ENCODE measurements at regions not wholly inside any gene's neighbourhood (a gene's known extent, or its start where the extent isn't known, plus 50 kb on each side); places are given as distances from the start of the nearest gene placed in this dataset.

GRCh38 chr2:136215449-136215848 is 97.5 kb upstream of the CXCR4 start:
- no peak for DNase-seq (ENCODE audit: low read depth)

- DNase-seq (ENCODE audit: low read depth), result no peak
Observed at GRCh38 chr2:136214307-136215200, 96.6 kb upstream of the CXCR4 start.

GRCh38 chr2:136213836-136214235 is 95.9 kb upstream of the CXCR4 start:
- DNase-seq (ENCODE audit: low read depth), result no peak

- no peak for DNase-seq (ENCODE audit: low read depth)
Observed at GRCh38 chr2:136212426-136213378, 94.8 kb upstream of the CXCR4 start.

- DNase-seq (ENCODE audit: low read depth), result no peak
Observed at GRCh38 chr2:136211701-136212100, 93.8 kb upstream of the CXCR4 start.

- DNase-seq (ENCODE audit: low read depth), result no peak
Observed at GRCh38 chr2:136210822-136211221, 92.9 kb upstream of the CXCR4 start.

GRCh38 chr2:136210455-136210805 is 92.5 kb upstream of the CXCR4 start:
- no peak for DNase-seq (ENCODE audit: low read depth)

GRCh38 chr2:136209561-136210454 is 91.9 kb upstream of the CXCR4 start:
- DNase-seq (ENCODE audit: low read depth), result no peak

GRCh38 chr2:136208682-136209420 is 90.9 kb upstream of the CXCR4 start:
- no peak for DNase-seq (ENCODE audit: low read depth)

- DNase-seq (ENCODE audit: low read depth), result no peak
Observed at GRCh38 chr2:136207665-136208064, 89.7 kb upstream of the CXCR4 start.

GRCh38 chr2:136207030-136207623 is 89.2 kb upstream of the CXCR4 start:
- no peak for DNase-seq (ENCODE audit: low read depth)

- DNase-seq (ENCODE audit: low read depth), result no peak
Observed at GRCh38 chr2:136206613-136207012, 88.7 kb upstream of the CXCR4 start.

GRCh38 chr2:136205615-136206014 is 87.7 kb upstream of the CXCR4 start:
- DNase-seq (ENCODE audit: low read depth), result no peak

GRCh38 chr2:136204971-136205370 is 87.0 kb upstream of the CXCR4 start:
- DNase-seq (ENCODE audit: low read depth), result no peak

- no peak for DNase-seq (ENCODE audit: low read depth)
Observed at GRCh38 chr2:136195226-136195625, 77.3 kb upstream of the CXCR4 start.

- no peak for DNase-seq (ENCODE audit: low read depth)
Observed at GRCh38 chr2:136191041-136191440, 73.1 kb upstream of the CXCR4 start.

GRCh38 chr2:136189221-136189782 is 71.4 kb upstream of the CXCR4 start:
- no peak for DNase-seq (ENCODE audit: low read depth)

- no peak for DNase-seq (ENCODE audit: low read depth)
Observed at GRCh38 chr2:136188086-136188485, 70.1 kb upstream of the CXCR4 start.

GRCh38 chr2:136185981-136186776 is 68.2 kb upstream of the CXCR4 start:
- peak; percentile 4 for DNase-seq (ENCODE audit: low read depth)
